MM.1S (cell line): ENCODE measurements at regions not wholly inside any gene's neighbourhood (a gene's known extent, or its start where the extent isn't known, plus 50 kb on each side); places are given as distances from the start of the nearest gene placed in this dataset.

Source experiments
- CTCF ChIP-seq: fragments of 300-600 bp; sonication (generic); IDR thresholded peaks from 2 replicates; pipeline ENCODE4 v1.5.1; 2016; ENCODE audit warnings: antibody characterized with exemption, low read length, mixed read lengths
- EZH2 ChIP-seq: fragments of 300-600 bp; sonication (generic); optimal IDR thresholded peaks from 2 replicates; pipeline ENCODE3; 2017; ENCODE audit warnings: low read depth, mild to moderate bottlenecking, antibody characterized with exemption, low read length, mixed read lengths

GRCh38 chr4:79626611-79627010, 218.6 kb upstream of the GK2 start:
- no peak for TF ChIP-seq CTCF
- TF ChIP-seq EZH2 = no peak
